Hepatocyte (in vitro differentiated cells): ENCODE measurements at regions not wholly inside any gene's neighbourhood (a gene's known extent, or its start where the extent isn't known, plus 50 kb on each side); places are given as distances from the start of the nearest gene placed in this dataset.

ENCODE experiments used
- CTCF ChIP-seq: fragments of 200-600 bp; sonication (generic); IDR thresholded peaks from 2 replicates; pipeline ENCODE4 v1.5.1; 2016; ENCODE audit warnings: antibody characterized with exemption, mild to moderate bottlenecking; ENCODE audit not compliant: poor library complexity
- EZH2 ChIP-seq: fragments of 200-600 bp; sonication (generic); IDR thresholded peaks from 2 replicates; pipeline ENCODE4 v1.6.1; 2016; ENCODE audit warnings: antibody characterized with exemption, mild to moderate bottlenecking, borderline replicate concordance
- EZH2phosphoT487 ChIP-seq: fragments of 200-600 bp; sonication (generic); IDR thresholded peaks from one replicate; pipeline ENCODE4 v1.6.1; 2018; ENCODE audit warnings: antibody characterized with exemption, mild to moderate bottlenecking, low read depth, moderate library complexity; ENCODE audit not compliant: unreplicated experiment, severe bottlenecking

GRCh38 chr1:47549532-47549931 is 111.7 kb downstream of the FOXD2 start:
- TF ChIP-seq CTCF (no peak), EZH2 (no peak), EZH2phosphoT487 (no peak)
